ENCODE measurements at regions not wholly inside any gene's neighbourhood (a gene's known extent, or its start where the extent isn't known, plus 50 kb on each side); places are given as distances from the start of the nearest gene placed in this dataset.

- no peak for TF ChIP-seq POLR2A (IDR thresholded peaks at IDR 0.05; ENCODE audit: borderline replicate concordance, extremely low read depth, insufficient read depth, insufficient read length)
- no peak for TF ChIP-seq SIN3A (IDR thresholded peaks at IDR 0.05; ENCODE audit: low read depth)
- no peak for TF ChIP-seq CTCF (IDR thresholded peaks at IDR 0.05 in 2 of 3, conservative IDR thresholded peaks at IDR 0.05 in 1 of 3; ENCODE audit: borderline replicate concordance in 1 of 3, insufficient read depth in 1 of 3, low read depth in 2 of 3, low read length in 2 of 3)
- TF ChIP-seq EZH2phosphoT487 (IDR thresholded peaks at IDR 0.05; ENCODE audit: borderline replicate concordance): no peak
- no peak for TF ChIP-seq JUND (IDR thresholded peaks at IDR 0.05)
- no peak for TF ChIP-seq RAD21 (IDR thresholded peaks at IDR 0.05; ENCODE audit: low read depth)
- TF ChIP-seq EZH2 (IDR thresholded peaks at IDR 0.05): no peak
- TF ChIP-seq REST (IDR thresholded peaks at IDR 0.05; ENCODE audit: low read depth): no peak
- no peak for TF ChIP-seq EGR1 (IDR thresholded peaks at IDR 0.05; ENCODE audit: low read depth)
- no peak for TF ChIP-seq TCF7L2 (IDR thresholded peaks at IDR 0.05; ENCODE audit: borderline replicate concordance, extremely low read depth, insufficient read depth, insufficient read length)
- no peak for TF ChIP-seq SP1 (IDR thresholded peaks at IDR 0.05; ENCODE audit: low read depth)
- no peak for TF ChIP-seq POLR2AphosphoS5 (IDR thresholded peaks at IDR 0.05; ENCODE audit: low read depth, low read length)
Observed at GRCh38 chr2:163808406-163808805, 72.6 kb upstream of the FIGN start.
